ENCODE measurements at regions not wholly inside any gene's neighbourhood (a gene's known extent, or its start where the extent isn't known, plus 50 kb on each side); places are given as distances from the start of the nearest gene placed in this dataset.

DNA sequence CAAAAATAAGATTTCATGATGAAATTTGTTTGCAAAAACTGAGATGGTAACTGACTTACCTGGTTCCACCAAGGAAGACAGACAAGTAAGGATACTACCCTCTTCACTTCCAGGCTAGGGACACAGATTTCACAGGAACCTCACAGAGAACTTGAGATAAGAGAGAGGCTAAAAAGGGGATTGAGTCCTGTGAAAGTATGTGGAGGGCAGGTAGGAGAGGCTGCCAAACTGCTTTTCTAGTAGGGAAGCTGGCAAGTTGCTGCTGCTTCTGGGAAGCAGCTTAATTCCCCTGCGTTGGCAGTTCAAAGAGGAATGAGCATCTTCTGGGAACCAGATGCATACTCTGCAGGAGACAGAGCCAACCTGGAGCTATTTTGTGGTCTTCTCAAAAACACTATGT lies 841.6 kb downstream of the CCSER2 start:
- H2AK9ac ChIP-seq (replicated peaks; ENCODE audit: low read depth, low read length, poor library complexity), result no peak overlapping the region
- H4K20me1 ChIP-seq (ENCODE audit: insufficient read depth, low read length), result no peaks in the 10 kb centered on the region
- H3K36me3 ChIP-seq (ENCODE audit: control insufficient read depth, insufficient read depth, low read length), result no peaks in the 10 kb centered on the region
- no peak overlapping the region for H3K14ac ChIP-seq (replicated peaks; ENCODE audit: low read depth, low read length)
- H3K18ac ChIP-seq (ENCODE audit: low read depth, low read length), result no peak overlapping the region
- H3K4me3 ChIP-seq (ENCODE audit: insufficient read depth, low read depth, low read length), result no peak overlapping the region
- in situ Hi-C loops (cut with MboI; ENCODE audit: low sequenced_read_pairs) (no loop called here), dilution Hi-C loops (cut with HindIII; ENCODE audit: low sequenced_read_pairs, unreplicated experiment) (no loop called here), intact Hi-C loops (cut with micrococcal nuclease) (no loop called here)
- H3K79me1 ChIP-seq (ENCODE audit: low read depth in 1 of 2, low read length in 2 of 2), result no peaks in the 10 kb centered on the region
- no peaks in the 10 kb centered on the region for H3K4me1 ChIP-seq (ENCODE audit: control insufficient read depth, insufficient read depth, low read length)
- POLR2A ChIA-PET (ENCODE audit: unreplicated experiment), result no interaction called here
- no CpG with 5 or more reads among the region's 1 CpG for WGBS, 2 experiments (ENCODE audit: extremely low coverage in 2 of 2, insufficient read length in 1 of 2)
- H2BK5ac ChIP-seq (ENCODE audit: low read depth, low read length, poor library complexity, severe bottlenecking), result no peak overlapping the region
- DNase-seq (no peak), ATAC-seq (ENCODE audit: low read depth) (no peak)
- no peak overlapping the region for H3K27ac ChIP-seq (ENCODE audit: insufficient read depth, low read length)
- no TSS peak for BruUV-seq (replicated peaks)
- no peak for TF ChIP-seq FOS (IDR thresholded peaks at IDR 0.05; ENCODE audit: low read depth, low read length)
- TF ChIP-seq CEBPB (IDR thresholded peaks at IDR 0.05; ENCODE audit: low read depth, low read length), result no peak
- H3K9ac ChIP-seq (ENCODE audit: low read depth, low read length), result no peak overlapping the region
- H3K4ac ChIP-seq (ENCODE audit: low read depth, low read length), result no peak overlapping the region
- no peak overlapping the region for H2AK5ac ChIP-seq (ENCODE audit: low read depth, low read length)
- no peak overlapping the region for H2BK15ac ChIP-seq (ENCODE audit: low read depth, low read length)
- no peak overlapping the region for H4K8ac ChIP-seq (ENCODE audit: low read depth in 2 of 2, low read length in 2 of 2)
- no peak overlapping the region for H4K5ac ChIP-seq (ENCODE audit: low read depth, low read length)
- peaks cover 11% of the 10 kb centered on the region for H3K9me3 ChIP-seq (ENCODE audit: control insufficient read depth, insufficient read depth, low read length)
- H2BK120ac ChIP-seq (ENCODE audit: low read depth, low read length), result no peak overlapping the region
- H3K23ac ChIP-seq (ENCODE audit: low read depth, low read length), result no peak overlapping the region
- no peaks in the 10 kb centered on the region for H3K9me1 ChIP-seq (ENCODE audit: insufficient read depth, low read length)
- no peak overlapping the region for H2AFZ ChIP-seq (replicated peaks; ENCODE audit: low read length, poor library complexity)
- H3K4me2 ChIP-seq (ENCODE audit: low read depth, low read length), result no peak overlapping the region
- CTCF ChIA-PET, result no interaction called here
- H3K27me3 ChIP-seq (ENCODE audit: control insufficient read depth, insufficient read depth, low read length), result no peaks in the 10 kb centered on the region
- H2BK20ac ChIP-seq (ENCODE audit: low read depth, low read length), result no peak overlapping the region
- no peak overlapping the region for H3K56ac ChIP-seq (ENCODE audit: extremely low read depth, insufficient read depth, low read length)
- H4K91ac ChIP-seq (ENCODE audit: insufficient read depth, low read depth, low read length), result no peak overlapping the region
